RWPE1 (cell line): ENCODE measurements at regions not wholly inside any gene's neighbourhood (a gene's known extent, or its start where the extent isn't known, plus 50 kb on each side); places are given as distances from the start of the nearest gene placed in this dataset.
A peak's percentile ranks its signal among the peaks of the same experiment; 100 is the strongest.

Experiments used
- CTCF ChIA-PET: fragments of 350-600 bp; sonication (Branson Sonifier 250); formaldehyde crosslinking; extraction: SDS; loops from one replicate; lab custom pipeline; 2021; lab: Yijun Ruan, JAX
- POLR2A ChIA-PET: fragments of 400-600 bp; formaldehyde crosslinking; extraction: SDS; loops from one replicate; lab custom pipeline; 2020; ENCODE audit warnings: antibody characterized with exemption; ENCODE audit not compliant: low non-redundant PET; lab: Yijun Ruan, JAX
- DNase-seq: peaks from one replicate; pipeline ENCODE4 v3.0.0; 2012; ENCODE audit warnings: low spot score
- H3K27ac ChIP-seq: fragments of 450-650 bp; 2 replicates; pipeline ENCODE4 v1.5.1; 2017
- TF ChIP-seq, protein P1 (sequence below): fragments of 450-650 bp; conservative IDR thresholded peaks from 2 replicates; pipeline ENCODE4 v1.5.1; 2017; ENCODE audit warnings: low read depth, mild to moderate bottlenecking

DNA sequence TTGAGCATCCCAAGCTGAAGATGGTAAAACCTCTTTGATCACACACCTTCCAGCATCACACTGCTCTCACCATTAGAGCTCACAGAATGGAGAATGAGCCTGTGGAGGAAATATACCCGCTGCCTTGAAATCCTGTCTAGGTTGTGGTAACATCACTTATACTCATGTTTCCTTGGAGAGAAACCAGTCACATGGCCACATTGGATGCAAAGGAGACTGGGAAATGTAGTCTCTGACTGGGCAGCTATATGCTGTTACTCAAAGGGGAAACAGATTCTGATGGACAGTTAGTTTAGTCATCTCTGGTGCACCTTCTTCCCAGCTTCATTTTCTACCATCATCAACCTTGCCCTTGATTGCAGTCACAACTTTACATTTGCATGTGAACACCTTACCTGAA, 286.3 kb downstream of the ANKRD50 start:
- POLR2A ChIA-PET = no interaction called here
- TF ChIP-seq, protein P1, sequence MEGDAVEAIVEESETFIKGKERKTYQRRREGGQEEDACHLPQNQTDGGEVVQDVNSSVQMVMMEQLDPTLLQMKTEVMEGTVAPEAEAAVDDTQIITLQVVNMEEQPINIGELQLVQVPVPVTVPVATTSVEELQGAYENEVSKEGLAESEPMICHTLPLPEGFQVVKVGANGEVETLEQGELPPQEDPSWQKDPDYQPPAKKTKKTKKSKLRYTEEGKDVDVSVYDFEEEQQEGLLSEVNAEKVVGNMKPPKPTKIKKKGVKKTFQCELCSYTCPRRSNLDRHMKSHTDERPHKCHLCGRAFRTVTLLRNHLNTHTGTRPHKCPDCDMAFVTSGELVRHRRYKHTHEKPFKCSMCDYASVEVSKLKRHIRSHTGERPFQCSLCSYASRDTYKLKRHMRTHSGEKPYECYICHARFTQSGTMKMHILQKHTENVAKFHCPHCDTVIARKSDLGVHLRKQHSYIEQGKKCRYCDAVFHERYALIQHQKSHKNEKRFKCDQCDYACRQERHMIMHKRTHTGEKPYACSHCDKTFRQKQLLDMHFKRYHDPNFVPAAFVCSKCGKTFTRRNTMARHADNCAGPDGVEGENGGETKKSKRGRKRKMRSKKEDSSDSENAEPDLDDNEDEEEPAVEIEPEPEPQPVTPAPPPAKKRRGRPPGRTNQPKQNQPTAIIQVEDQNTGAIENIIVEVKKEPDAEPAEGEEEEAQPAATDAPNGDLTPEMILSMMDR = no peak
- no peak for DNase-seq
- H3K27ac ChIP-seq = no peak overlapping the region
- CTCF ChIA-PET = no interaction called here

DNA sequence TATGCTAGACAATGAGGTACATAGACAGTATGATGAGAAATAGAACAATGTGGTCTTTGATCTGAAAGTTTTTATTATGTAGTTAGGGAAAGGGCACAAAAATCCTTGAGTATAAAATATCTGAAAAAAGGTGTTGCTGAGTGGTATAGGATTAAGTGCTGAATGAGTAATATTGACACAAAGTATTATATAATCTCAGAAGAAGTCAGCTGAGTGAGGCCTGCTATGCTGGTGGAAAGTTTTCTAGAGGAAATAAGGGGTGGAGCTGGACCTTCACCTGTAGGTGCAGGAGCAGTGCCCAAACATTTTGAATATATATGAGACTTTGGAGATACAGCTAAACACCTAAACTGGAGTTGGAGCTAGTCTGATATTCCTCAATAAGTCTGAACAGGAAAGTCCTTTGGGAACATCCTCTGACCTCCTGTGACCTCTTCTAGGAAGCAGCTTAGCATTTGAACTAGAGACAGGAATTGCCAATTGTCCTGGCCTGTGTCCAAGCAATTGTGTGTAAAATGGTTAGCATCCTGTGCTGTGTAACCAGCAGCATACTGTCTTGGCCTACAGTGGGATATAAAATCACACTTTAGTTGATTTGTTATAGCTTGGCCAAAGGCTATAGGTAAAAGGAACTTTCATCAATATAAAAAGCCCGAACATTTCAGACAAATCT, 285.3 kb downstream of the ANKRD50 start:
- ChIA-PET POLR2A (no interaction called here), CTCF (interaction anchor here (0.6 kb wide), 1 partner anchor 124 kb away, joined by 6 read pairs; no protein-coding TSS in a partner anchor)

GRCh38 chr4:124428648-124429047, 283.9 kb downstream of the ANKRD50 start:
- no peak overlapping the region for H3K27ac ChIP-seq
- ChIA-PET POLR2A (no interaction called here), CTCF (interaction anchor here (0.7 kb wide), 1 partner anchor 106 kb away, joined by 3 read pairs; no protein-coding TSS in a partner anchor)
- no peak for DNase-seq
- TF ChIP-seq, protein P1 = no peak

More for the DNA sequence above, 285.3 kb downstream of the ANKRD50 start:
- TF ChIP-seq, protein P1 = no peak
- no peak for DNase-seq
- H3K27ac ChIP-seq = no peak overlapping the region

DNA sequence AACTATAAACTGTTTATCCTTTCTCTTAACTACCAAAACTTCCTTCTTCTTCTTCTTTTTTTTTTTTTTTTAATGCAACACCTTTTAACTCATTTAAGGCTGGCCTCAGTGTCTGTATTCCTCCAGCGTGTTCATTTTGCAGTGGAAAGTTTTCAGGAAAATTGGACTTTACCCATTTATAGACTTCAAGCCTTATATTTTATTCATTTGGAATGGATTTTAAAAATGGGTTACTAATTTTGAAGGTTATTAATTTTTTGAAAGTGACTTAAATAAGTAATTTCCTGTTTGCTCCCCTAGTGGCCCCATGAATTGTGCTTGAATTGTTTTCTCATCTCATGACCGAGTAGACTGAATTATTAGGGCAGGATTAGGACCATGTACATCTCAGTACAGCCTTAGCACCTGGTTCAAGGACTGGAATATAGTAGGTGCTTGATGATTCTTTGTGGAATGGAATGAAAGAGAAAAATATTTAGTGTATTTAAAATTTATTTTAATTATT, 282.7 kb downstream of the ANKRD50 start:
- TF ChIP-seq, protein P1 = no peak
- ChIA-PET POLR2A (no interaction called here), CTCF (no interaction called here)
- no peak for DNase-seq
- no peak overlapping the region for H3K27ac ChIP-seq

DNA sequence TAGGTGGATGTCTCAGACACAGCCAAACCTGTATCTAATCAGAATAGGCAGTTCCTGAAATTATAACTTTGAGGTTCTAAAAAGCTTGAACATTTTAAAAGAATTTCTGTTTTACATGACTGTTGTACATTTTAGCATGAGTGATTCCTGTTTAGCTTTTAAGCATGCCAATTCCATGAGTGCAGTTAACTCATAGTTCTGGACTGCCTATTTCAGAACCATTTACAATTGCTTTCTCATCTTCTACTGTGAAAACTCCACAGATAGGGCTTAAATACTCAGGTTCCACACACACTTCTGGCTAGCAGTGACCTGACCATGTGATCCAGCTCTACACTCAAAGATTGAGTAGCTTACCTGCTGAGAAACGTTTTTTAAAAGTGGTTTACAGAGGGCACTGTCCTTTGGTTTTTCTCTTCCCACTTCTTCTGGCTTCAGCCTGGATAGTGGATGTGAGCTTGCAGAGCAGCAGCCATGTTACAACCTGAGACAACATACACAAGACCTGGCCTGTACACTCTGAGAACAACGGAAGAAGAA, 280.8 kb downstream of the ANKRD50 start:
- DNase-seq = no peak
- ChIA-PET CTCF (interaction anchor here (0.5 kb wide), 1 partner anchor 270 kb away, joined by 6 read pairs; no protein-coding TSS in a partner anchor), POLR2A (no interaction called here)
- TF ChIP-seq, protein P1 = no peak
- H3K27ac ChIP-seq = no peak overlapping the region

- TF ChIP-seq, protein P1 = no peak
- POLR2A ChIA-PET = no interaction called here
- peak; percentile 42 for DNase-seq
- no peak overlapping the region for H3K27ac ChIP-seq
- CTCF ChIA-PET = no interaction called here
Measured at GRCh38 chr4:124432500-124432899, 280.0 kb downstream of the ANKRD50 start.
